HL-60 (cell line): ENCODE measurements at regions not wholly inside any gene's neighbourhood (a gene's known extent, or its start where the extent isn't known, plus 50 kb on each side); places are given as distances from the start of the nearest gene placed in this dataset.

Experiments used
- GABPA ChIP-seq: IDR thresholded peaks from 2 replicates; pipeline ENCODE4 v1.6.1; 2012; ENCODE audit warnings: low read depth
- POLR2AphosphoS5 ChIP-seq: IDR thresholded peaks from 2 replicates; pipeline ENCODE4 v1.6.1; 2012; ENCODE audit warnings: low read depth
- REST ChIP-seq: IDR thresholded peaks from 2 replicates; pipeline ENCODE4 v1.6.1; 2012; ENCODE audit warnings: low read depth; ENCODE audit not compliant: insufficient replicate concordance
- TF ChIP-seq, protein P1 (sequence below): IDR thresholded peaks from one replicate; pipeline ENCODE4 v1.5.1; 2011; ENCODE audit warnings: low read length, control low read depth, inconsistent platforms; ENCODE audit not compliant: insufficient read depth

GRCh38 chr18:32544088-32544487 is 73.4 kb upstream of the GAREM1 start:
- TF ChIP-seq, protein P1, sequence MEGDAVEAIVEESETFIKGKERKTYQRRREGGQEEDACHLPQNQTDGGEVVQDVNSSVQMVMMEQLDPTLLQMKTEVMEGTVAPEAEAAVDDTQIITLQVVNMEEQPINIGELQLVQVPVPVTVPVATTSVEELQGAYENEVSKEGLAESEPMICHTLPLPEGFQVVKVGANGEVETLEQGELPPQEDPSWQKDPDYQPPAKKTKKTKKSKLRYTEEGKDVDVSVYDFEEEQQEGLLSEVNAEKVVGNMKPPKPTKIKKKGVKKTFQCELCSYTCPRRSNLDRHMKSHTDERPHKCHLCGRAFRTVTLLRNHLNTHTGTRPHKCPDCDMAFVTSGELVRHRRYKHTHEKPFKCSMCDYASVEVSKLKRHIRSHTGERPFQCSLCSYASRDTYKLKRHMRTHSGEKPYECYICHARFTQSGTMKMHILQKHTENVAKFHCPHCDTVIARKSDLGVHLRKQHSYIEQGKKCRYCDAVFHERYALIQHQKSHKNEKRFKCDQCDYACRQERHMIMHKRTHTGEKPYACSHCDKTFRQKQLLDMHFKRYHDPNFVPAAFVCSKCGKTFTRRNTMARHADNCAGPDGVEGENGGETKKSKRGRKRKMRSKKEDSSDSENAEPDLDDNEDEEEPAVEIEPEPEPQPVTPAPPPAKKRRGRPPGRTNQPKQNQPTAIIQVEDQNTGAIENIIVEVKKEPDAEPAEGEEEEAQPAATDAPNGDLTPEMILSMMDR, result no peak
- no peak for TF ChIP-seq POLR2AphosphoS5
- TF ChIP-seq GABPA, result no peak
- no peak for TF ChIP-seq REST
